C4-2B (cell line): ENCODE measurements at regions not wholly inside any gene's neighbourhood (a gene's known extent, or its start where the extent isn't known, plus 50 kb on each side); places are given as distances from the start of the nearest gene placed in this dataset.

Experiments
- ZFX ChIP-seq: fragments of 450-650 bp; IDR thresholded peaks from 2 replicates; pipeline ENCODE4 v1.6.1; 2017
- TF ChIP-seq, protein P1 (sequence below): fragments of 450-650 bp; conservative IDR thresholded peaks from 2 replicates; pipeline ENCODE4 v1.5.1; 2017; ENCODE audit warnings: mild to moderate bottlenecking

DNA sequence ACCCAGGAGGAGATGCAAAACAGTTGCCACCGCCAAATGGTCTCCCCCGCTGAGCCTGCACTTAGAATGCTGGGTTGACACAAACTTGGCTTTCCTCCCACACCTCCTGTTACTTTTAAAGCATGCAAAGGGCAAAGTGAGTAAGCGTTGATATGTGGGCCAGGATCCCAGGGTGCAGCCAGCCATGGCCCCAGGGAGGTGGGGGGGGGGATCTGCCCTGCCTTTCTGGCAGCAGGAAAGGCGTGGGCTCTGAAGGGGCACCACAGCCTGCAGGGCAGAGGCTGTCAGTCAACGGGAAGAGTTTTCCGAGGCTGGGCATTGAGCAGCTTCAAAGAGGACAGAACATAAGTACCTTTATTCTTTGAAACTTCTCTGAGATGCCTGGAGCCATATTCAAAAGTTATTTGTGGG lies 142.3 kb downstream of the ABCC12 start:
- TF ChIP-seq, protein P1, sequence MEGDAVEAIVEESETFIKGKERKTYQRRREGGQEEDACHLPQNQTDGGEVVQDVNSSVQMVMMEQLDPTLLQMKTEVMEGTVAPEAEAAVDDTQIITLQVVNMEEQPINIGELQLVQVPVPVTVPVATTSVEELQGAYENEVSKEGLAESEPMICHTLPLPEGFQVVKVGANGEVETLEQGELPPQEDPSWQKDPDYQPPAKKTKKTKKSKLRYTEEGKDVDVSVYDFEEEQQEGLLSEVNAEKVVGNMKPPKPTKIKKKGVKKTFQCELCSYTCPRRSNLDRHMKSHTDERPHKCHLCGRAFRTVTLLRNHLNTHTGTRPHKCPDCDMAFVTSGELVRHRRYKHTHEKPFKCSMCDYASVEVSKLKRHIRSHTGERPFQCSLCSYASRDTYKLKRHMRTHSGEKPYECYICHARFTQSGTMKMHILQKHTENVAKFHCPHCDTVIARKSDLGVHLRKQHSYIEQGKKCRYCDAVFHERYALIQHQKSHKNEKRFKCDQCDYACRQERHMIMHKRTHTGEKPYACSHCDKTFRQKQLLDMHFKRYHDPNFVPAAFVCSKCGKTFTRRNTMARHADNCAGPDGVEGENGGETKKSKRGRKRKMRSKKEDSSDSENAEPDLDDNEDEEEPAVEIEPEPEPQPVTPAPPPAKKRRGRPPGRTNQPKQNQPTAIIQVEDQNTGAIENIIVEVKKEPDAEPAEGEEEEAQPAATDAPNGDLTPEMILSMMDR, result no peak
- TF ChIP-seq ZFX, result no peak
